ENCODE measurements at regions not wholly inside any gene's neighbourhood (a gene's known extent, or its start where the extent isn't known, plus 50 kb on each side); places are given as distances from the start of the nearest gene placed in this dataset.
"Not testable (repeated sequence)": the region's sequence is repeated elsewhere in the genome, so short reads cannot be mapped to it uniquely, and the experiment has no call there.

DNA sequence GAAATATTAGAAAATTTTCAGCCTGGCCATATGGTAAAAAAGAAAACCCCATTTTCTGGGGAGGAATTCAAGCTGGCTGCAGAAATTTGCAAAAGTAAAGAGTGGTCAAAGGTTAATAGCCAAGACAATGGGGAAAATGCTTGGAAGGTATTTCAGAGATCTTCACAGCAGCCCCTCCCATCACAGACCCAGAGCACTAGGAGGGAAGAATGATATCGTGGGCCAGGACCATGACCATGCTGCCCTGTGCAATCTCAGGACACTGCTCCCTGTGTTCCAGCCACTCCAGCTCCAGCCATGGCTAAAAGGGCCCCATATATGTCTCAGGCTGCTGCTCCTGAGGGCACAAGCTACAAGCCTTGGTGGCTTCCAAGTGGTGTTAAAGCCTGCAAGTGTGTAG, 93.9 kb upstream of the AGAP1 start:
- no peak for DNase-seq

DNA sequence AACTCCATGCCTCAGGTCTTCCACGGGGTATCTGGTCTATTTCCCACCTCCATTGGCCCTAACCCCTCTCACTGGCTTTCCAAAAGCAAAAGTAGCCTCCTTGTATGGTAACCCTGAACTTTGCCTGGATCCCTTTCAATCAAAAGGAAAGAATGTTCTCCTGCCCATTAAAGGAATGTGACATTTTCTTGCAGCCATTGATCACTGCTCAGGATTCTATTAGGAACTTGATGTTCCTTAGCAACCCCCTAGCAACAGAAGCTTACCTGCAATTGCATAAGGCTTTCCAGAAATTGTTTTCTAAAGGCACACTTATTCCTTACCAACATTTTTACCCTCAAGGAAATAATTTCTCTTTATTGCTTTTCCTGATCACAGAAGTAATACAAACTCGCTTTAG, 91.4 kb upstream of the AGAP1 start:
- no peak for DNase-seq

DNA sequence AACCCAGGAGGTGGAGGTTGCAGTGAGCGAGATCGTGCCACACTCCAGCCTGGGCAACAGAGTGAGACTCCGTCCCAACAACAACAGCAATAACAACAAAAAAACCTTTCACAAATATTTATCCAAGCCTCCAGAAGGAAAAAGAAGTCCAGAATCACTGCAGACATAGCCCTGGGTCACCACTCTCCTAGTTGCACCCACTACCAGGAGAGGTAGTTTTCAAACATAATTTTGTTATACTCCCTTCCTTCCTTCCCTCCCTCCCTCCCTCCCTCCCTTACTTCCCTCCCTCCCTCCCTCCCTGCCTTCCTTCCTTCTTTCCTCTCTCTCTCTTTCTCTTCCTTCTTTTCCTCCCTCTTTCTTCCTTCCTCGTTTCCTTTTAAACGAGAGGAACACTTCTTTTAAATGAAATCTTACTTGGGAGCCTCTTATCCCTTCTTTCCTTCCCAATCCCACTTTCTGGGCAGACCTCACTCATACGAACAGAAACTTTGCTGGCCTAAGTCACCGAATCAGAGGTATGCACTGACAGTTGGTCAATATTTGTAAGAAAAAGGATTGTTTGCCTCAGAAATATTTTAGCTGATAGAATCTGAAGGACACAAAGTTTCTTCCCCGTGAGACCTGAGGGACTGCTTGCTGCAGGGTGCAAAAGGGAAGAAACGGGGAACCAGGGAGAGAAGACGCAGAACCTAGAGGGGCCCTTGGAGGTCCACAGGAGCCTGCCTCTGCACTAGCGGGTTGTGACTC, 88.1 kb upstream of the AGAP1 start:
- DNase-seq, result no peak

DNA sequence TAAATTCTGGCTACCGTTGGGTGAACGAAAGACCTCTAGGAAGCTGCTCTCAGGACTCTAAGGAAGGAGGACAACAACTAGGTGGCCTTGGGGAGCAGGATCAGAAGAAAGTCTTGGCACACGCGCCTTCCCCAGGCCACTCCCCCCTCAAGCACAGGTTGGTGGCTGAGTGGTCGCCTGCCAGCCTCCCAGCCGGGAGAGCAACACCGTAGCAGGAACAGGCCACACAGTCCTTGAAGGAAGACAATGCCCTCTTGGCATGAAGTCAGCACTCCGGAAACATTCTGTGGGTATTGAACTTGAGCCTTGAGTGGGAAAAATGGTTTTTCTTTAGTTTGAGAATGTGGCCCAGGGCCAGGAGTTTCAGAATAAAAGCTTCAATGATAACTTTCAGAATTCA, 87.4 kb upstream of the AGAP1 start:
- no peak for DNase-seq

DNA sequence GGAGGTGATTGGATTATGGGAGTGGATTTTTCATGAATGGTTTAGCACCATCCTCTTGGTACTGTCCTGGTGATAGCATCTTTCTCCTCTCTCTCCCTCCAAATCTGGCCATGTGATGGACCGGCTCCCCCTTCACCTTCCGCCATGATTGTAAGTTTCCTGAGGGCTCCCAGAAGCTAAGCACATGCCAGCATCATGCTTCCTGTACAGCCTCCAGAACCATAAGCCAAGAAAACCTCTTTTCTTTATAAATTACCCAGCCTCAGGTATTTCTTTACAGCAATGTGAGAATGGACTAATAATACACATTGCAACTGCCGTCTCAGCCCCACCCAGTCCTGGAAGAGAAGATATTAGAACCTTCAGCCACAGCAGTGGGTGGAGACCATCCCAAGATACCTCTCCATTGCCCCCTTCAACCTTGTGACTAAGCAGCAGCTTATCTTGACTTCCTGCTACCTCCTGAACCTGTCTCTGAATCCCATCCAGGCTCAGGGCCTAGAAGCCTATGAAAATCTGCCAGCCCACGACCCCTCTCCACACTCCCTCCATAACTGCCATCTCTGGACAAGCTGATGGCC, 81.8 kb upstream of the AGAP1 start:
- no peak for DNase-seq

DNA sequence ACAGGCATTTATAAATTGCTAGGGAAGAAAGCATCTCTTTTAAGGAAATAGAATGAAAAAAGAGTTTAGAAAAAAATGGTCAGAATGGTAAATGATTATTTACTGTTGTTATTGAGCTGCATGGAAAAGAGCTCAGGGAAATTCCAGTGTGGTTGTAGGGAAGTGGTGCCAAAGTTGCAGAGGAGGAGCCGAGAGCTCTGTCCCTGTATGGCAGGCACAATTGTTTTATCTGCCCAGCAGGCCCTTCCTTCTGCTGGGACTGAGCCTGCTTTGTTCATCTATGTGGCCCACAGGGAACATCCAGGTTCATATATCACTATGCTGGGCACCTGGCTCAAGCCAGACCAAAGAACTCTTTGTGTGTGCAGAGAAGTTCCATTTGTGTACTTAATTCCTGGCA, 80.8 kb upstream of the AGAP1 start:
- no peak for DNase-seq

DNA sequence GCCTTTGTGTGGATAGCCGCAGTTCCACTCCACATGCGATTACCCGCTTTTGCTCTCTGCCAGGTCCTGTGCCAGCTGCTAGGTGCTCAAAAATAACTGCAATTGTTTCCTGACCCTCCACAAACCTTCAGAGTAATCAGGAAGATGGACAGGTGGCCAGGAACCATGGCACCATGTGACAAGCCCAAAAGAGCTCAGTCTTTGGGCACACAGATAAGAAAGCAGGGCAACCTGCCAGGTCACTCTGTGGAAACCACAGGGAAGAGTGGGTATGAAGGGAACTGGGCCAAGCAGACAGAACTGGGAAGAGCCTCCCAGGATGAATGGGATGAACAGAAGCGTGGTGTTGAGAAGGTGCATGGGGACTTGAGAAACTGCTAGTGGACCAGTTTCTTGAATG, 79.4 kb upstream of the AGAP1 start:
- no peak for DNase-seq

DNA sequence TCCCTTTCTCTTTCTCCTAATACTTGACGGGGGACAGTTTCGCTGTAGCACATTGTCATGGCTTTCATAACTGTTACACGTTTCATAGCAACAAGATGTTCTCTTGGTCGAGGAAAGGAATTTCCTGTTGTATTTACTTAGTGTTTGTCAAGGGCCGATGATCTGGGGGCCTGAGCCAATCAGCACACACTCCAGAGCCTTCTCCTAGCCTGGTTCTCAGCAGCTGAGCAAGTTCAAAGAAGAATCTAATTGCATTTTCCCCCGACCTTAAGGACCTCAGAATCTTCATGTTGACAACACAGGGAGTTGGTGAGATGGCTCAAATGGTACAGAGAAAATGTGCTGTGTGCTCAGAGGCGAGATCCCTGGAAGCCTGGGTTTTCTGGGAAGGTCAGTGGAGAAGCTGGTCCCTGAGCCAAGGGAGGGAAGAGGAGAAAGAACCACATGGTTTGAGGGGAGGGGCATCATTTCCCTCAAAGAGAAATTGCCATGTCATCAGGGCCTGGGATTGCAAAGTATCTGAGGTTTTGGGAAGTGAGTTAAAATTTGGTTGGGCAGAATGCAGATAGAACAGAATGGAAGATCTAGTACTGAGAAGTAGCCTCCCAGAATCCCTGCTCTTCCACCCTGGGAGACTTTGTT, 76.9 kb upstream of the AGAP1 start:
- peak; percentile 33 for DNase-seq

DNA sequence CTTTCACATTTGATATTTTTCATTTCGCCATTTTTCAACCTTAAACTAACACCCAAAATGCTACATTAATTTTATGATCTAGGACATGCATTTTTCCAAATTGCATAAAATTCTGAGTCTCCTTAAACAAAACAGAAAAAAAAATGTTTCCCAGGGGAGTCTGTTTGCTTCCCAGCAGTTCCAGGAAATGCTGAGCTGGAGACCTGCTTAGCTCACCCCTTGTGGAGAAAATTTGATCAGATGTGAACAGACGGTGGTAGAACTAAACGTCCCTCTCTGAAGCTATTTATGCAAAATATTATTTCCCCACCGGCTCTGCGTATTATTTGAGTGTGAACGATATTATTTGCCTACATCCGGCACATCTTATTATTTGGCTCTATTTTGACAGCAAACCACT, 74.9 kb upstream of the AGAP1 start:
- no peak for DNase-seq

DNA sequence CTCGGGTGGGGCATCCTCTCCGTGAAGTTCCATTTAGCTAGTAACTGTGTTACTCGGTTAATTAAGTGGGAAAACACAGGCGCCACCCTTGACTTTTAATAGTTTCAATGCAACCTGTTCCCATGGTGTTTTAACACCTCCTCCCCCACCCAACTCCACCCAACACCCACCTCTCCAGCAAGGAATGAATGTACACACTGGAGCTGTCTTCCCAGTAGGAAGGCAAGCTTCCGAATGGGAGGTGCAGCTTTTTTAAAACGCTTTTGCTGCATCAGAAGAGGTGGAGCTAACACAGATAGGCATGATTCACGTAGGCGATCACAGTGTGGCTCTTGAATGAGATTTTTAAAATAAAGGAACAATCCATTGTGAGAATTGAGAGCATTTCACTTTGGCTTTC, 73.8 kb upstream of the AGAP1 start:
- DNase-seq, result no peak

DNA sequence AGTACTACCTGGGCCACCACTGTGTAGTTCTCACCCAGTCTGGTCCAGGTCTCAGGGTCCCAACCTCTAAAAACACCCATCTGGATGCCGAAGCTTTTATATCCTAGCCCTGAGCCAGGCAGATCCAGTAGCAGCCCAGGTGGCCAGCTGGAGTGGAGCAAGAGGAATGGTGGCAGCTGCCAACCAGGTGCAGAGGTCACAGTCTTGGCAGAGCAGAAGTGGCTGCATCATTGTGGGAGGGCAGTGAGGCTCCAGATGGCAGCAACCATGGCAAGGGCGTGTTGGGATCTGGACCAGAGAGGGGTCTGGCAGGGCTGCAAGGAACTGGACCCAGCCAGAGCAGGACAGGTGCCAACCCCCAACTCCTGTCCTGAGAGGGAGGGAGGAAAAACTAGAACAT, 72.2 kb upstream of the AGAP1 start:
- no peak for DNase-seq

DNA sequence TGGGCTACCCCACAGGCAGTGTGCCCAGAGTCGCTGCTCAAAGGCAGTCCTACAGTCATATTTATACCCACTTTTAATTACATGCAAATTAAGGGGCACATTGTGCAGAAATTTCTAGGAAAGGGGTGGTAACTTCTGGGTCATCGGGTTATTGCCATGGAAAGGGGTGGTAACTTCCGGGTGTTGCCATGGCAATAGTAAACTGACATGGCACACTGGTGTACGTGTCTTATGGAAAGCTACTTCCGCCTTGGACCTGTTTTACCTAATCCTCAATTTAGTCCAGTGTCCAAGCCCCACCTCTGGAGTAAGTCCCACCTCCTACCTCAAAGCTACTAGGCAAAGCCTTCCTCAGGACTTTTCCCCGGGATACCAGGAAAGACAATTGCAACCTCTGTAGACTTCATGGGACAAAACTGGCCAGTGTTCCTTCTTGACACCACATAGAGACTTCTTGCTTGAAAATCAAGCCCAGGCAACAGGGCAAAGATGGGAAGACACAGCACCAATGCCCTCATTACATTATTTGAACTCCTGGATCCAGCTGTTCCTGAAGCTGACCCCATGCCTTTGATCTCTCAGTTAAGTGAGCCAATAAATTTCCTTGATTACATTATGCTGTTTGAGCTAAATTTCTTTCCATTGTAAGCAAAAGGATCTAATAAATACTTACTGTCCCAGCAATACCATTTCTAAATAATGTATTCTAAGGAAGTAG, 63.3 kb upstream of the AGAP1 start:
- DNase-seq, result no peak

DNA sequence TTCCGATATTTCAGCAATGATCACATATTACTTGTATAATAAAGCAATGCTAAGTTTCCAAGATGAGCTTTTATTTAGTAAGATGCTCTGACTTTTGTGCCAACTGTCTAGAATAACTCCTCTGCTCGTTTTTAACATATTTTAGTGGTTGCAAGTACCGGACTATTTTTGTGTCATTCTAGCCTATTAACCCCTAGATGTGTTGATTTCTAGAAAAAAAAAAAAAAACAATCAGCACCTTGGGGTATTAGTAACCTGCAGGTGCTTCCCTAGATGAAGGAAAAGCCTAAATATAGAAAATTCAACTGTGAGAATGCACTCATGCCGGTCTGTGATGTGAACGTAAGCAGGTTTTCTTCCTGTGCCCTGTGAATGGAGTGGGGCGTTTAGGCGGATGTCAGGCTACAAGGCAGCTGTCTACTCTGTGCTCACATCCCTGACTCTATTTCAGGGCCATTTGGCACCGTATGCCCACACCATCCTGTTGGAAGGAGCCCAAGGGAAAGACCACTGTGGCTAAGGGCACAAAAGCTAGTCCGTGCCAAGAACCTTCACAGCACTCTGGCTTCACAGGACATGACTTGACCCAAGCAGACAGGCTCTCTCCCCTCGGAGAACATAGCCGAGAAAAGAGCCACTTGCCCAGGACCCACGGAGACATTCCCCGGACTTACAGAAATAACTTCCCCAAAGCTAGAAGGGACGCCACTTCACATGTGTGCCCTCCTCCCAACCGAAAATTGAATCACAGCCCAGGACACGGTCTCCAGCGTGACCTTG, 60.9 kb upstream of the AGAP1 start:
- DNase-seq, result no peak

DNA sequence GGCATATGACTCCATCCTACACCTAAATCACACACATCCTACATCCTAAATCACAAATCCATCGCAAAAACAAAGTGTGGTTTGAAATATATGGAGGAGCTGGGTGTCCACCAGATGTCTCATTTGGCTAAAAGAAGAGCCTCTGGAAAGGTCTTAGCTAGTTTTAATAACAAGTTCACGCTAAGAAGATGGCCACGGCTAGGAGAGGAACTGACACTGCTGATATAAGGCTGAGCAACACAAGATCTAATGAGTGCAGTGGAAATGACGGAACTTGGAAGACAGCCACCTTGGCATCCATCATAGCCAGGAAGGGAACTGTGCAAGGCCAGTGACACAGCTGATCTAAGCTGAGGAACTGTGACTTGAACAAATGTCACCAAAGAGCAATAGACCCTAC, 60.0 kb upstream of the AGAP1 start:
- no peak for DNase-seq

DNA sequence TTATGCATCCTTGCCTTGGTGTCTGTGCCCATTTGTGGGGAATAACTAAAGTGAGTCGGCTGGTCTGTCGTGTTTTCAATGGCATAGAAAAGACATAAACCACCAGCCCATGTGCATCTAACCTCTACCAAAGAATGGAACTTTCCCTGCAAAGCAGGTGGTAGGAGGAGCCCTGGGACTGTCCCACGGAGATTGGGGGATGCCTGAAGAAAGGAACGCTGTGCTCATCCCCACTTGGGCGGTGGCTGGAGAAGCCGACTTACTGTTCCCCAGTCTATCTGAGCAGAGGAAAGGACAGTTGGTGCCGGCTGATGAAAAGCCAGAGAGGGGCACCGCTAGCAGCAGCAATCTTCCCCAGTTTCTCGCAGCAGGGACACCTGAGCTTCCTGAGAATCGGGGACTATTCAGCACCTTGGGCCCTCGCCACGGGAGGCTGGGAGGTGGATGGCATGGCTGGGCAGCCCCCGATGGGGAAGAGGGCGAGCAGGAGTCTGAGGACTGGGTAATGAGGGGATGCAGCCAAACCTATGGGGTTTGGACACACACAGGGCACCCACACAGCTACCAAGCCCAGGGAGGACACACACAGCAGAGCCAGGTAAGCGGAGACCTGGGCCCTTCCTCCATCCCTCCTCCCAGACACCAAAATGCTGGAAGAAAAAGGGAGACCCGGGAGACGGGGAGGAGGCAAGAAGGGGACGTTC, 53.7 kb upstream of the AGAP1 start:
- DNase-seq, result no peak

DNA sequence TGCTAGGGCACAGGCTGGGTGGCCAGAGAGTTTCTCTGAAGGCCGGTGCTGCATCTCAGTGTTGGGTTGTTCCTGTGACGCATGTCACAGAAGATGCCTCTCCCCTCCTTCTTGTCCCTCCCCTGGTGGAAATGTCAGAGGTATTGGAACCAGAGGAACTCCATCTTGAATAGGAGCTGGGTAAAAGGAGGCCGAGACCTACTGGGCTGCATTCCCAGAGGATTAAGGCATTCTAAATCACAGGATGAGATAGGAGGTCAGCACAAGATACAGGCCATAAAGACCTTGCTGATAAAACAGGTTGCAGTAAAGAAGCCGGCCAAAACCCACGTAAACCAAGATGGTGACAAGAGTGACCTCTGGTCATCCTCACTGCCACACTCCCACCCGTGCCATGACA, 50.3 kb upstream of the AGAP1 start:
- DNase-seq, result not testable (repeated sequence)

All from left kidney (tissue), 1 donor.